ENCODE measurements at regions not wholly inside any gene's neighbourhood (a gene's known extent, or its start where the extent isn't known, plus 50 kb on each side); places are given as distances from the start of the nearest gene placed in this dataset.

- TF ChIP-seq GATA3 (IDR thresholded peaks at IDR 0.05; ENCODE audit: low read depth, low read length) (no peak), GATA2 (IDR thresholded peaks at IDR 0.05; ENCODE audit: low read depth, low read length) (no peak)
These were observed 216.8 kb downstream of the TUSC1 start for GRCh38 chr9:25461416-25461815.

All from SH-SY5Y (cell line).